Keratinocyte (primary cell): ENCODE measurements at regions not wholly inside any gene's neighbourhood (a gene's known extent, or its start where the extent isn't known, plus 50 kb on each side); places are given as distances from the start of the nearest gene placed in this dataset.

Experiments
- DNase-seq: peaks from one replicate; pipeline ENCODE4 v3.0.0-alpha.2; 2011; ENCODE audit warnings: low read depth, missing footprints, low spot score
- FAIRE-seq: peaks from 2 replicates; lab custom pipeline; 2011; peaks lifted over from hg19 to GRCh38; lab: Jason Lieb, UNC
- H2AFZ ChIP-seq: 2 replicates; pipeline ENCODE4 v1.6.0; 2012; ENCODE audit warnings: low read length, control low read depth, inconsistent platforms; ENCODE audit not compliant: control insufficient read depth
- H3K27ac ChIP-seq: 2 replicates; pipeline ENCODE4 v1.5.1; 2011; ENCODE audit warnings: low read length; ENCODE audit not compliant: control insufficient read depth, insufficient read depth
- H3K27me3 ChIP-seq: 3 replicates; pipeline ENCODE4 v1.6.0; 2011; ENCODE audit warnings: low read length; ENCODE audit not compliant: control insufficient read depth, insufficient read depth; ENCODE audit errors: extremely low read depth
- H3K36me3 ChIP-seq, 2 experiments: 2 replicates in 1 of 2; 3 replicates in 1 of 2; pipeline ENCODE4 v1.5.1; 2011; ENCODE audit warnings: low read length in 2 of 2, mild to moderate bottlenecking in 1 of 2; ENCODE audit not compliant: control insufficient read depth in 2 of 2, insufficient read depth in 2 of 2; ENCODE audit errors: extremely low read depth in 1 of 2
- H3K4me1 ChIP-seq: 3 replicates; pipeline ENCODE4 v1.5.1; 2011; ENCODE audit warnings: low read length; ENCODE audit not compliant: control insufficient read depth, insufficient read depth; ENCODE audit errors: extremely low read depth
- H3K4me2 ChIP-seq: 3 replicates; pipeline ENCODE4 v1.6.0; 2011; ENCODE audit warnings: low read depth, low read length; ENCODE audit not compliant: control insufficient read depth, insufficient read depth; ENCODE audit errors: extremely low read depth
- H3K4me3 ChIP-seq, 3 experiments: fragments of 200-600 bp in 1 of 3; sonication (generic) in 1 of 3; 2 replicates in 2 of 3; 3 replicates in 1 of 3; pipeline ENCODE4 v1.5.1; 2011 to 2016; ENCODE audit warnings: low read length in 3 of 3, mild to moderate bottlenecking in 3 of 3, control low read depth in 2 of 3, inconsistent platforms in 1 of 3, low read depth in 1 of 3, mixed read lengths in 1 of 3, mixed run types in 1 of 3, moderate library complexity in 1 of 3; ENCODE audit not compliant: control insufficient read depth in 2 of 3, insufficient read depth in 2 of 3; ENCODE audit errors: extremely low read depth in 1 of 3
- H3K79me2 ChIP-seq: 2 replicates; pipeline ENCODE4 v1.6.0; 2012; ENCODE audit warnings: low read length; ENCODE audit not compliant: control insufficient read depth, insufficient read depth
- H3K9ac ChIP-seq: 3 replicates; pipeline ENCODE4 v1.6.0; 2011; ENCODE audit warnings: low read length; ENCODE audit not compliant: control insufficient read depth, insufficient read depth; ENCODE audit errors: extremely low read depth
- H3K9me1 ChIP-seq: 3 replicates; pipeline ENCODE4 v1.6.0; 2011; ENCODE audit warnings: low read length; ENCODE audit not compliant: control insufficient read depth, insufficient read depth; ENCODE audit errors: extremely low read depth
- H3K9me3 ChIP-seq: 2 replicates; pipeline ENCODE4 v1.5.1; 2012; ENCODE audit warnings: low read depth, low read length; ENCODE audit not compliant: control insufficient read depth
- H4K20me1 ChIP-seq: 3 replicates; pipeline ENCODE4 v1.6.0; 2011; ENCODE audit warnings: low read length; ENCODE audit not compliant: control insufficient read depth, insufficient read depth; ENCODE audit errors: extremely low read depth
- EZH2 ChIP-seq: IDR thresholded peaks from one replicate; pipeline ENCODE4 v1.6.1; 2012; ENCODE audit warnings: inconsistent platforms, mild to moderate bottlenecking, low read length, moderate library complexity
- dilution Hi-C: fragments of 300-500 bp; cut with MboI; formaldehyde crosslinking; loops from one replicate; pipeline ENCODE4 v1.7.0; 2020; ENCODE audit warnings: low sequenced_read_pairs; ENCODE audit not compliant: extremely low pct_ligation_motif_present
- TF ChIP-seq, protein P1 (sequence below), 3 experiments: IDR thresholded peaks in 1 of 3; conservative IDR thresholded peaks in 1 of 3; optimal IDR thresholded peaks in 1 of 3; 2 replicates in 2 of 3; 3 replicates in 1 of 3; pipeline versions ENCODE3 to v1.5.1; 2011; ENCODE audit warnings: low read length in 3 of 3, mild to moderate bottlenecking in 3 of 3, moderate library complexity in 2 of 3, control low read depth in 1 of 3, inconsistent platforms in 1 of 3; ENCODE audit not compliant: insufficient read depth in 2 of 3; ENCODE audit errors: extremely low read depth in 1 of 3

DNA sequence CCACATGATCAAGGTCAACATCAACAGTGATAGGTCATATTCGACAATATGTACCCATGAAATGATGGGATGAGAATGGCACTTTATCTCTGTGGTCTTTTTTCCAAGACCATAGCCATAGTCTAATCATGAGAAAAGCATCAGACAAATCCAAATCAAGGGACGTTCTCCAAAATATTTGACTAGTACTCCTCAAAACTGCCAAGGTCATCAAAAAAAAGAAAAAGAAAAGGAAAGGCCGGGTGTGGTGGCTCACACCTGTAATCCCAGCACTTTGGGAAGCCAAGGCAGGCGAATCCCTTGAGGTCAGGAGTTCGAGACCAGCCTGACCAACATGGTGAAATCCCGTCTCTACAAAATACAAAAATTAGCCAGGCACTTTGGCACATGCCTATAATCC, 318.3 kb downstream of the TAFA4 start:
- no peak overlapping the region for H3K9ac ChIP-seq
- H3K9me1 ChIP-seq, result no peaks in the 10 kb centered on the region
- H4K20me1 ChIP-seq, result no peaks in the 10 kb centered on the region
- FAIRE-seq (no peak), DNase-seq (no peak)
- no peak overlapping the region for H2AFZ ChIP-seq
- H3K79me2 ChIP-seq, result no peaks in the 10 kb centered on the region
- H3K36me3 ChIP-seq, result no peaks in the 10 kb centered on the region
- H3K4me1 ChIP-seq, result no peaks in the 10 kb centered on the region
- dilution Hi-C loops, result no loop called here
- no peak overlapping the region for H3K27ac ChIP-seq
- H3K27me3 ChIP-seq, result no peaks in the 10 kb centered on the region
- H3K9me3 ChIP-seq, result no peaks in the 10 kb centered on the region
- no peak overlapping the region for H3K4me3 ChIP-seq
- no peak overlapping the region for H3K4me2 ChIP-seq
- no peak for TF ChIP-seq EZH2
- TF ChIP-seq, protein P1, sequence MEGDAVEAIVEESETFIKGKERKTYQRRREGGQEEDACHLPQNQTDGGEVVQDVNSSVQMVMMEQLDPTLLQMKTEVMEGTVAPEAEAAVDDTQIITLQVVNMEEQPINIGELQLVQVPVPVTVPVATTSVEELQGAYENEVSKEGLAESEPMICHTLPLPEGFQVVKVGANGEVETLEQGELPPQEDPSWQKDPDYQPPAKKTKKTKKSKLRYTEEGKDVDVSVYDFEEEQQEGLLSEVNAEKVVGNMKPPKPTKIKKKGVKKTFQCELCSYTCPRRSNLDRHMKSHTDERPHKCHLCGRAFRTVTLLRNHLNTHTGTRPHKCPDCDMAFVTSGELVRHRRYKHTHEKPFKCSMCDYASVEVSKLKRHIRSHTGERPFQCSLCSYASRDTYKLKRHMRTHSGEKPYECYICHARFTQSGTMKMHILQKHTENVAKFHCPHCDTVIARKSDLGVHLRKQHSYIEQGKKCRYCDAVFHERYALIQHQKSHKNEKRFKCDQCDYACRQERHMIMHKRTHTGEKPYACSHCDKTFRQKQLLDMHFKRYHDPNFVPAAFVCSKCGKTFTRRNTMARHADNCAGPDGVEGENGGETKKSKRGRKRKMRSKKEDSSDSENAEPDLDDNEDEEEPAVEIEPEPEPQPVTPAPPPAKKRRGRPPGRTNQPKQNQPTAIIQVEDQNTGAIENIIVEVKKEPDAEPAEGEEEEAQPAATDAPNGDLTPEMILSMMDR (optimal IDR thresholded peaks at IDR 0.05 in 1 of 3, IDR thresholded peaks at IDR 0.05 in 1 of 3, conservative IDR thresholded peaks at IDR 0.05 in 1 of 3; ENCODE audit: extremely low read depth in 1 of 3, insufficient read depth in 2 of 3, low read length in 3 of 3), result no peak

DNA sequence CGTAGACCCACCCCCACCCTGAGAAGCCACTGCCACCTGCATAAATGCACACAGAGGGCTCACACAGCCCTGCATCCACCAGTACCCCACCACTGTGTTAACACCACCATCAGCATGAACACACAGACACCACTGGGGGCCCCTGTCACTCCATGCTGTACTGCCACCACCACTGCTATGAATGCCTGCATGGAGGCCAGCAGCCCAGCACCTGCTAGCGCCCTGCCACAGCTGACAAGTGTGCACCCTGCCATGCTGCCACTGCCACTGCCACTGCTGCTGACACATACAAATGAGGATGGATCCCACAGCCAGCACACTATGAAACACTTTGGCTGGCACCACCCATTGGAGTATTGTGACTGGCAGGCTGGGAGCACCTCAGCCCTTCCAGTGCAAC, 361.0 kb downstream of the TAFA4 start:
- Histone ChIP-seq H3K27ac (no peak overlapping the region), H3K9me3 (peaks cover 1% of the 10 kb centered on the region), H3K36me3 (no peaks in the 10 kb centered on the region), H2AFZ (no peak overlapping the region), H3K27me3 (no peaks in the 10 kb centered on the region), H3K79me2 (no peaks in the 10 kb centered on the region), H3K9me1 (no peaks in the 10 kb centered on the region), H4K20me1 (no peaks in the 10 kb centered on the region), H3K4me1 (no peaks in the 10 kb centered on the region), H3K4me3 (no peak overlapping the region), H3K9ac (no peak overlapping the region), H3K4me2 (no peak overlapping the region)
- no peak for DNase-seq
- no peak for FAIRE-seq
- dilution Hi-C loops, result no loop called here
- TF ChIP-seq EZH2, result no peak
- TF ChIP-seq, protein P1 (optimal IDR thresholded peaks at IDR 0.05 in 1 of 3, IDR thresholded peaks at IDR 0.05 in 1 of 3, conservative IDR thresholded peaks at IDR 0.05 in 1 of 3; ENCODE audit: extremely low read depth in 1 of 3, insufficient read depth in 2 of 3, low read length in 3 of 3), result no peak
